Loucy (cell line): ENCODE measurements at regions not wholly inside any gene's neighbourhood (a gene's known extent, or its start where the extent isn't known, plus 50 kb on each side); places are given as distances from the start of the nearest gene placed in this dataset.
"Not testable (repeated sequence)": the region's sequence is repeated elsewhere in the genome, so short reads cannot be mapped to it uniquely, and the experiment has no call there.

Experiments
- EZH2phosphoT487 ChIP-seq: fragments of 200-600 bp; IDR thresholded peaks from 2 replicates; pipeline ENCODE4 v1.6.1; 2018; ENCODE audit warnings: antibody characterized with exemption, mild to moderate bottlenecking, moderate library complexity, borderline replicate concordance
- TF ChIP-seq, protein P1 (sequence below): fragments of 200-600 bp; sonication (generic); conservative IDR thresholded peaks from 2 replicates; pipeline ENCODE4 v1.5.1; 2014; ENCODE audit warnings: mild to moderate bottlenecking, antibody characterized with exemption, low read length

DNA sequence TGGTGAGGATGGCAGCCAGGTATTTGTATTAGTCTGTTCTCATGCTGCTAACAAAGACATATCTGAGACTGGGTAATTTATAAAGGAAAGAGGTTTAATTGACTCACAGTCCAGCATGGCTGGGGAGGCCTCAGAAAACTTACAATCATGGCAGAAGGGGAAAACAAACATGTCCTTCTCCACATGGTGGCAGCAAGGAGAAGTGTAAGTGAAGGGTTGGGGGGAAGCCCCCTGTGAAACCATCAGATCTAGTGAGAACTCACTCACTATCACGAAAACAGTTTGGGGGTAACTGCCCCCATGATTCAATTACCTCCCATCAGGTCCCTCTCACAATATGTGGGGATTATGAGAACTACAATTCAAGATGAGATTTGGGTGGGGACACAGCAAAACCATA is 276.8 kb downstream of the OLFM4 start:
- TF ChIP-seq, protein P1, sequence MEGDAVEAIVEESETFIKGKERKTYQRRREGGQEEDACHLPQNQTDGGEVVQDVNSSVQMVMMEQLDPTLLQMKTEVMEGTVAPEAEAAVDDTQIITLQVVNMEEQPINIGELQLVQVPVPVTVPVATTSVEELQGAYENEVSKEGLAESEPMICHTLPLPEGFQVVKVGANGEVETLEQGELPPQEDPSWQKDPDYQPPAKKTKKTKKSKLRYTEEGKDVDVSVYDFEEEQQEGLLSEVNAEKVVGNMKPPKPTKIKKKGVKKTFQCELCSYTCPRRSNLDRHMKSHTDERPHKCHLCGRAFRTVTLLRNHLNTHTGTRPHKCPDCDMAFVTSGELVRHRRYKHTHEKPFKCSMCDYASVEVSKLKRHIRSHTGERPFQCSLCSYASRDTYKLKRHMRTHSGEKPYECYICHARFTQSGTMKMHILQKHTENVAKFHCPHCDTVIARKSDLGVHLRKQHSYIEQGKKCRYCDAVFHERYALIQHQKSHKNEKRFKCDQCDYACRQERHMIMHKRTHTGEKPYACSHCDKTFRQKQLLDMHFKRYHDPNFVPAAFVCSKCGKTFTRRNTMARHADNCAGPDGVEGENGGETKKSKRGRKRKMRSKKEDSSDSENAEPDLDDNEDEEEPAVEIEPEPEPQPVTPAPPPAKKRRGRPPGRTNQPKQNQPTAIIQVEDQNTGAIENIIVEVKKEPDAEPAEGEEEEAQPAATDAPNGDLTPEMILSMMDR, result not testable (repeated sequence)
- TF ChIP-seq EZH2phosphoT487, result not testable (repeated sequence)
